ENCODE measurements at regions not wholly inside any gene's neighbourhood (a gene's known extent, or its start where the extent isn't known, plus 50 kb on each side); places are given as distances from the start of the nearest gene placed in this dataset.
A peak's percentile ranks its signal among the peaks of the same experiment; 100 is the strongest.

DNA sequence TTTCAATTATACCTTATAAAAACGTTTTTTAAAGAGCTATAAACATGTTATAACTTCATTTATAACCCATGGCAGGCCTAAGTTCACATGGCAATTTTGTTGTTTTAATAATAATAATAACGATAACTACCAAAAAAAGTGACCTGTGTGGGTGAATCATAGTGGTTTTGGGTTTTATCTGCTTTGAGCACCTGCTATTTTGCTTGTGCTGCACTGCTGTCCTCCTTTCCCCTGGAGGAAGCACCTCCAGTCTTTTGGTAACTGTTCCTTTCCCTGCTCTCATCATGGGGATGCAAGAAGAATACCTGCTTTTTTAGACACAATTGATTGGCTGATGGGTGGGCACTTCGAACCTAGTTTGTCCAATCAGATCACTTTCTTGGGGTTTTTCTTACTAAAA lies 388.0 kb upstream of the TBL1XR1 start:
- no peak for DNase-seq

- no peak for DNase-seq
Measured at GRCh38 chr3:177589041-177589650, 391.9 kb upstream of the TBL1XR1 start.

- peak; percentile 68 for DNase-seq
Measured at GRCh38 chr3:177589911-177590381, 392.7 kb upstream of the TBL1XR1 start.

GRCh38 chr3:177590826-177591225 lies 393.5 kb upstream of the TBL1XR1 start:
- DNase-seq = no peak

DNA sequence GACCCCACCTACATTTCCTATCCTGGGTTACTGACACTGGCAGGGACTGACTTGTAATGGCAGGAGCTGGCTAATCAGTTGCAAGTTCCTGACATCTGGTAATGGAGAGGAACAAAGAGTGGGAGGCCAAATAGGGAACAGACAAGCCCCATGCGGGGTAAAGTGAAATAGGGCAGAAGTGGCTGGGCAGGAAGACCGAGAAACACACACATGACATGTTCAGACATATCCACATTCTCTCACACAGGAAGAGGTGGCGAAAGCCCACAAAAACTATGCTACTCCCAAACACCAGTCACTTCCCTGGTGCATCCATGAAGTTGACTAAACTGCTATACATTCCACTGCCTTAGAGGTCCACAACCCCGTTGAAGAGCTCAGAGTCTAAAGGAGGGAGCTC lies 394.1 kb upstream of the TBL1XR1 start:
- DNase-seq = no peak

DNA sequence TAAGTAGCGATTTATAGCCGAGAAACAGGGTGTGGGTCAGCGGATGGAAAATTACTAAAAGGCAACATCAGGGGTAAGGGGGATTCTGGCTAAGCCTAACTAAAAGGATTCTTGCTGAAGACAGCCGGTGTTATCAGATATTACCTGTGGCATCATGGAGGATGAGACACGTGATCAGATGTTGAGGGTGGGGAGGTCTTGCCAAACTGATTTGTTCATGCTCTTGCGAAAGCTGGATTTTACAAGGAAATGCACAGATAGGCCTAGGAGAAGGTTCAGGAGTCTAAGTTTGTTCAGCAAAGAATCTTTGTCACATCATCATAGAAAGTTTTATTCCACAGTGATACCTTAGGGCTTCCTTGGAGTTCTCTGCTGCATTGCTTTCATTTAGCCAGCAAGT lies 396.8 kb upstream of the TBL1XR1 start:
- no peak for DNase-seq

DNA sequence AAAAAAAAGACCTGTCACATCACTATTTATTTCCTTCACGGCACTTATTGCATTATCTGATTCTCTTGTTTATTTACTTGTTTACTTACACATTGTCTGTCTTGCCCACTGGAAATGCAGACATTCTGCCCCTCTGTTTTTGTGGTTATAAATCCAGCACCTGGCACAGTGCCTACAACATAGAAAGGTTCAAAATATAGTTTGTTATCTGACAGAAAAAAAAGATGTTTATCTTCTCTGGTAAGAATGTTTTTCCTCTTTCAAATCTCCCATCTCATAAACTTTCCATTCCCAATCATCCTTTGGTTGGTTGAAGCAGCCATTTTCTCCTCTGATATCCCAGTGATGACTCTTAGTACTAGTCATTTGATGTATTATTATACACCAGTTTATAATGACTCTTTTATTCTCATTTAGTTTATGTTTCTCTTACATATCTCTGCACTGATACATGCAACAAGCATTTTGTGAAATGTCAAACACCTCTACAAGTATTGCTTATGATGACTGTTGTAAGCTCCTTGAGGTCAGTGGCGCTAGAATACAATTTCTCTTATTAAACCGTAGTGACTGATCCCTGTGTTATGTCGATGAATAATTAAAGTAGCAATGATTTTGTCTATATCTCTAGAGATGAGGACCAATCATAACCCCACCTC lies 398.4 kb upstream of the TBL1XR1 start:
- DNase-seq = no peak

DNA sequence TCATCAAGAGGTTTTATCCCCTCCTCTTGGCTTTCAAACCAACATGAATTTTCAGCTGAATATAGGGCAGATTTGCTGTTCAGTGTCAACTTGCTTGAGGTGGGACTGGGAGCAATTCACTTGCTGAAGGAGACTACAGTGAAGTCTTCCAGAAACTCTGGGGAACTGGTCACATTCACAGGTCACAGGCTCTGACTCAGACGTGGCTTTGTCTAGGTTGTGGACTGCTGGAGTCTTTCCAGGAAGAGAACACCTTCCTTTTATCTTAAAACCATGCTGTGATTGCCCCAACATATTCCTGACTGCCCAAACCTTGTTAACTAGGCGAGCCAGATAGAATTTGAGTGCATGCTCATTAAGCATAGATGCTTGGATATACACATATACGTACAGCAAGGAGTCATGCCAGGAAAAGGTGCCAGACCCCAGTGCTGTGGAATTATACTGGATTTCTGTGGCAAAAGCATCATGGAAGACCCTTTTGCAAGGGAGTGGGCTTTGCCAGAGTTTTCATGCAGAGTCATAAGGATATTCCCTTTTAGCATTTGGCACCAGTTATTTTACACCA lies 399.1 kb upstream of the TBL1XR1 start:
- DNase-seq = no peak

DNA sequence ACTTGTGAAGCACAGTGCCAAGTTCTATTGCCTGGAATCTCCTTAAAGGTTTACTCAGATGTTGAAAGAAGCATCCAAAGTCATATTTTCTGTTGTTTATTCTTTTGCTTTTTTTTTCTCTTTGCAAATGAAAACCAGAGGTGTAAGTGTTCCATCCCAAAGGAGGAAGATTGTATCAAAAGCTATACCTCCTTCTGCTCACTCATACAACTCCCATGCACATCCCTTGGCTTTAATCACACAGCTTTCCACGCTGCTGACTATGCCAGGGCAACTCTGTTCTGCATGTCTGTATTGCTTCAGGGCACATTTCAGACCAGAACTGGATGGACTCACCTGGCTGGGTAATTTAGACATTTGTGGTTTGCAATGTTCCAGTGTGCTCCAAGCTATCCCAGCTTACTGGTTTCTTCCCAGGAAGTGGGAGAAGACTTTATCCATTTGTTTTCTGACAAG lies 399.6 kb upstream of the TBL1XR1 start:
- no peak for DNase-seq

DNA sequence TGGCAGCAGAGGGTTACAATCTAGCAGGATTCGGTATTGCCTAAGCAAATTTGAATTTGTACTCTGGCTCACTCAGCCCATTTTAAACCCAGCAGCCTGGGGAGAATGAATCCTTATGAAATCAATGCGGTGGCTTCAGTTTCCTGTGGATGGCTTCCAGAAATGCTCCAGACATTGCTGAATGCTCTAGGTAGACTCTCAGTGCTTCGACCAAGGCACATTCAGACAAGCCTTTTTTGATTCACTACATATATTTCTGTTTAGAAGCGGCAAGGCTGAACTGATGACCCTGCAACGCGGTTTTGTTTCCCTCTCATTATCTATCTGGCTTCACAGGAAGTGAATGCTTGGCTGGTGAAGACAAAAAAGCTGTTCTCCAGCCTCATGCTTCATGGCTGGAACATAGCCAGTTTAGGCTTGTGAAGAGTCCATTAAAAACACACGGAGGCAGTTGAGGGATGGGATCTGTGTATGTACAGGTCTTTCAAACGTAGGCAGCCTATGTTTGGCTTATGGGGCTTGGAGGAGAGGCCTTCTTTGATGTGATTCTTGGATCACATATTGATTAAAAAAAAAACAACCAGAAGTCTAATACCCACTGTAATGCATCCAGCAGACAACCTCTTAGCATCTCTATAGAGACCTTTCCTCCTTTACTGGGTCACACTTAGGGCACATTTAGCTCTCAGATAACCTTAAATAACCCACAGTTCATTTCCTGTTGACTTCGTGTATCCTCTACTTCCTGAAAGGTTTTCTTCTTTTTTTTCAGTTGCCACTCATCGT lies 400.2 kb upstream of the TBL1XR1 start:
- DNase-seq = peak; percentile 32

- no peak for DNase-seq
Measured at GRCh38 chr3:177598097-177598833, 401.0 kb upstream of the TBL1XR1 start.

- DNase-seq = no peak
Measured at GRCh38 chr3:177599326-177599725, 402.0 kb upstream of the TBL1XR1 start.

- DNase-seq = no peak
Measured at GRCh38 chr3:177599837-177600236, 402.6 kb upstream of the TBL1XR1 start.

DNA sequence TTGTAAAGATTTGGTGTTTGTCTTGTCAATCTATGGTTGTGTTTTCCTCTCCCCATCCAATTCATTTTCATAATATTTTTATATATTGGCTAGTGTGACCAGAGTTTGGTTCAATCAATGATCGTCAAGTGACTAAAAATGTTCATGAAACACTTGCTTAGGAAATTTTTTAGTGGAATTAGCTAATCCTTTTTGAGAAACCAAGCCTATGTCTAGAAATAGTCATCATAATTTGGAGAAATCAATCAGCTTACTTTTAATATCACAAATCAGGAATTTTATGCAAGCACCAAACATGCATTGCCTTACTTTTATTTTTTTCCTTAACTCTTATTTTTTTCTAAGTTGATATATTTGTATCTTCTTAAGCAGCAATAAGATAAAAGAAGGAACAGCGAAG lies 403.1 kb upstream of the TBL1XR1 start:
- DNase-seq = no peak

DNA sequence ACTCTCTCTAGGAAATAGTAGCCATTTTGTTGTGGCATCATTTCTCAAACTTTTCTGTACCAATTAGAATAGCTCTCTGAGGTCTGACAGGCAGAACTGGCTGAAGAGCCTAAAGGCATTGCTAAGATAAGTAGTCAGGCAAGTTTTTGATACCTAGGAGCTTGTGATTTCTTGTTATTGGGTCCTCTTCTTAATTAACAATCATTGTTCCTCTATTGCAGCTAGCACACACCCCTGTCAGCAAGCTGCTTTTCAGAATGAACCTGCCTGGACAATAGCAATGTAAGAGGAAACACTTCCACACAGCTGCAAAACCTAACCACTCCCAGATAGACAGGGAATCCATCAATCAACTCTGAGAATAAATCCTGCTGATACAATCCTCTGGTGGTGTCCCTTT lies 403.9 kb upstream of the TBL1XR1 start:
- no peak for DNase-seq

DNA sequence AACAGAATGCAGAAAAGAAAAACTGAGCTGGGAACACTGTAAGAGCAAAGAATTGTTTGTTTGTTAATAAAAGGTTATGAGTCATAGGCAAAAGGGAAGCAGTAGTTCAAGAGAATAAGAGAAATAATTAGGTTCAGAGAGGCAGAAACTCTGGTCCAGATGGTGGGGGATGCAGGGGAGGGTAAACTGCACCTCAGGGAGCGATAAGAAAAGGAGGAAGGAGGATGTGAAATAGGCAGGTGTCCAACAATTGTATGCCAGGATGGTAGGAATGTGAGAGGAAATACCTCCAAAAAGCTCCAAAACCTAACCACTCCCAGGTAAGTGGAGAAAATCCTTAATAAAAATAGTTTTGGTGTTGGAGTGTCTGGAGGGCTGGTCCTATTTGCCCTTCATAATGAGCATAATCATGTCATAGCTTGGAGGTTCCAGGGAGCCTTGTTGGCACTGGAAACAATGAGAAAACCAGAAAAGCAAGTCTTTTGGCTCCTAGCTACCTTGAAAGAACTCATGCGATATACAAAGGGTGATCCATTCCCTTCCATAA lies 405.4 kb upstream of the TBL1XR1 start:
- no peak for DNase-seq

DNA sequence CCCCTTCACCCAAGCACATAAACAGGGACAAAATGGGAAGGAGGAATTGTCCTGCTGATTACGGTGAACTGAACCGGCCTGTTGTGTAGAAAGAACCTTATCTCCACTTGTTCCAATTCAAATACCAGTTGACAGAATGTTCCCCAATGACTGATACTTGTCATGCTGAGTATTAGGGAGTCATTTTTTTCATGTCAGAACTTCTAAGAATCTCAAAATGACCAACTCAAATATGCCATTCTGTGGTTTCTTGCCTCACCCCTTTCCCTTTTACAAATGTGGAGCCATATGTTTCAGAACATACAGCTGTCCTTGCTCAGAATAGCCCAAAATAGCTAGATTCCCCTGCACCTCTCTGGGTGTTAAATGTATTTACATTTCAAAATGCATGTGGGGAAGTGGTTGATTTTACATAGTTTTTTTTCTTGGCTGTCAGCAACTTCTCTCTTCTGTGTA lies 405.9 kb upstream of the TBL1XR1 start:
- peak; percentile 20 for DNase-seq

DNA sequence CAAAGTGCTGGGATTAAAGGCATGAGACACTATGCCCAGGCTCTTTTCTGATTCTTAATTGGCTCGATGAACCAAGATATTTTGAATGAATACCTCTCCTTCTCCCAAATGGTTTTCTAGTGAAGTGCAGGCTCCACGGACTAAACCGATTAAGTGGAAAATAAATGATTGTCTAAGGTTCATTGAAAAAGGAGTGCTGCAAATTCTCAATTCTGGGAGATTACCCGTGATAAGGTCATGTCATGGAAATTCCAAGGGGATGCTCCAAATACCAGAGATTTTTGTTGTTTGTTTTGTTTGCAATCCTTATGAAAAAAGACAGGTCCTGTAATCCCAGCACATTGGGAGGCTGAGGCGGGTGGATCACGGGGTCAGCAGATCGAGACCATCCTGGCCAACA lies 406.9 kb upstream of the TBL1XR1 start:
- no peak for DNase-seq

DNA sequence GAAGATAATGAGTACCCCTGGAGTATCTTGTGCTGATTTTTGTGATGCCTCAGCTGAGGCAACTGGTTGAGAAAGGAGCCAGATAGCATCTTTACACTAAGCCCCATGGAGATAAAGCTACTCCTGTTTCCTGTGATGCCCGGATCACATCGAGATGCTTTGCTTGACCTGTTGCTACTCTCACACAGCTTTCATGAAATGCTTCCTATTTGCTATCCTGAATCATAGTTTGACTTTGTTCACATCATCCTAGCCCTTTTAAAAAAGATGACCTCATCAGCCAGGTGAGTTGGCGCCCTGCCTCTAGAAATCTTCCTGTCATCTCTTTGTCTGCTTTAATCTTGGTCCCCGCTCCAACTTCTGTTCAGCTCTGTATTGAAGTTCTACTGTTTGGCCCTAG lies 409.6 kb upstream of the TBL1XR1 start:
- no peak for DNase-seq

- DNase-seq = no peak
Measured at GRCh38 chr3:177607589-177607988, 410.3 kb upstream of the TBL1XR1 start.

DNA sequence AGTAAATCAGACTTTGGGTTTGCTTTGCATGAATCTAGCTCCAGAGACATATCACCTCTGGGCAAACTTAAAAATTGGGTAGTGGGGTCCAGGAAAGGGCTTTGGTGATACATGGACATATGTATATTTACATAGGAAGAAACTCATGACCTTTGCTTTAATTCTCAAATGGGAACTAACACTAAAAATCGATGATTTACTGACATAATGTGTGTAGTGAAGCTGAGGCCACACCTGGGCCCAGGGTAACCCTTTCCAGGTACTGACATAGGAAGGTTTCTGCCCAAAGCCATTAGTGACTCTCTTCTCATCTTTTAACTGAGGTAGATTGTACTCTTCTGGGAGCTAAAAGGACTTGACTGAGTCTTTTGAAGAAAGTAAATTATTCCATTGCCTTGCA lies 411.2 kb upstream of the TBL1XR1 start:
- DNase-seq = no peak

DNA sequence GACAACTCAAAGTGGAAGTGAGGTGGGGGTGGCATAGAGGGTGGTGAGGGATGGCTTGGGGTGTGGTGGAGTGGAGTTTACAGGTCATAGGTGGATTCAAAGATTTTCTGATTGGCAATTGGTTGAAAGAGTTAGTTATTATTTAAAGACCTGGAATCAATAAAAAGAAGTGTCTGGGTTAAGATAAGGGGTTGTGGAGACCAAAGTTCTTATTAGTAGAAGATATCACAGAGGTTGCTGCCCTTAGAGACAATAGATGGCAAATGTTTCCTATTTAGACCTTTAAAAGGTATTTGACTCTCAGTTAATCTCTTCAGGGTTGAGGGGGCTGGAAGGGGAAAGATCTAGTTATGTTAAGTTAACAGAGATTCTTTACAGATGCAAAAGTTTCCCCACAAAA lies 412.3 kb upstream of the TBL1XR1 start:
- DNase-seq = no peak

DNA sequence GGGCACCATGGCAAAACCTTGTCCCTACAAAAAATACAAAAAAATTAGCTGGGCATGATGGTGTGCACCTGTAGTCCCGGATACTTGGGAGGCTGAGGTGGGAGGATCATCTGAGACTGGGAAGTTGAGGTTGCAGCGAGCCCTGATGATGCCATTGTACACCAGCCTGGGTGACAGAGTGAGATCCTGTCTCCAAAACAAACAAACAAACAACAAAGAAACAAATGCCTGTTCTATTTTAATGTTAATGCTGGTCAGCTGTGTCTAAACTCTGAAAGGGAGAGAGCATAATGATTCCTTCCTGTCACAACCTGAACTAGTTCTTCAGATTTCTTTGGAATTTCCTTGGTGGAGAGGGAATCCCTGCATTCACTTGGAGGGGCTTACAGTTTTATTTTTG lies 413.0 kb upstream of the TBL1XR1 start:
- DNase-seq = no peak

Data from activated CD4-positive, alpha-beta T cell treated with anti-CD3 and anti-CD28 coated beads, Interleukin-2, amount 50 U/mL, for 16 hours (primary cell).